Naive thymus-derived CD4-positive, alpha-beta T cell (primary cell): ENCODE measurements at regions not wholly inside any gene's neighbourhood (a gene's known extent, or its start where the extent isn't known, plus 50 kb on each side); places are given as distances from the start of the nearest gene placed in this dataset.

ENCODE experiments used
- ATAC-seq: fragments of 150-1000 bp; cut with Tn5 transposase; 2 replicates; pipeline ENCODE4 v1.10.0; 2021; ENCODE audit warnings: mild to moderate bottlenecking, moderate library complexity
- CTCF ChIA-PET: fragments of 350-600 bp; sonication (Branson Sonifier 250); formaldehyde crosslinking; loops from one replicate; lab custom pipeline; 2021; ENCODE audit warnings: antibody characterized with exemption; lab: Charles Lee
- POLR2A ChIA-PET: fragments of 350-600 bp; sonication (Branson Sonifier 250); formaldehyde crosslinking; loops from one replicate; lab custom pipeline; 2021; ENCODE audit warnings: antibody characterized with exemption, inconsistent platforms; lab: Charles Lee
- DNase-seq, 9 donors: peaks; one replicate each; pipeline versions ENCODE4 v3.0.0 to v3.0.0-alpha.2; 2020 to 2022; ENCODE audit warnings: mixed read lengths in 1 of 9
- H3K27ac ChIP-seq: one replicate; pipeline ENCODE4 v1.7.0; 2013; ENCODE audit warnings: mild to moderate bottlenecking, low read depth, low read length, moderate library complexity
- H3K27me3 ChIP-seq, 2 donors: one replicate each; pipeline ENCODE4 v1.7.0; 2013; ENCODE audit warnings: low read length in 2 of 2, mild to moderate bottlenecking in 2 of 2, moderate library complexity in 2 of 2; ENCODE audit not compliant: control insufficient read depth in 2 of 2, insufficient read depth in 2 of 2
- H3K36me3 ChIP-seq, 3 experiments: 1 replicate in 2 of 3; 2 replicates in 1 of 3; pipeline ENCODE4 v1.7.0; 2013; ENCODE audit warnings: low read length in 3 of 3, mild to moderate bottlenecking in 3 of 3, moderate library complexity in 1 of 3; ENCODE audit not compliant: insufficient read depth in 3 of 3, control insufficient read depth in 2 of 3
- H3K4me1 ChIP-seq, 2 donors: one replicate each; pipeline ENCODE4 v1.7.0; 2013; ENCODE audit warnings: low read length in 2 of 2, mild to moderate bottlenecking in 2 of 2, moderate library complexity in 1 of 2; ENCODE audit not compliant: control insufficient read depth in 2 of 2, insufficient read depth in 2 of 2
- H3K4me3 ChIP-seq: 2 replicates; pipeline ENCODE4 v1.7.0; 2013; ENCODE audit warnings: mild to moderate bottlenecking, low read length
- H3K9me3 ChIP-seq, 3 experiments: 1 replicate in 2 of 3; 2 replicates in 1 of 3; pipeline ENCODE4 v1.7.0; 2013; ENCODE audit warnings: low read length in 3 of 3; ENCODE audit not compliant: control insufficient read depth in 2 of 3
- H3K27ac Mint-ChIP-seq, 9 donors: one replicate each; pipeline ENCODE4 v1.8.0; 2020 to 2022; ENCODE audit warnings: mixed read lengths in 9 of 9, mild to moderate bottlenecking in 8 of 9, moderate library complexity in 5 of 9, inconsistent platforms in 2 of 9
- H3K27me3 Mint-ChIP-seq, 5 donors: one replicate each; pipeline ENCODE4 v1.8.0; 2021 to 2022; ENCODE audit warnings: mixed read lengths in 5 of 5, mild to moderate bottlenecking in 1 of 5
- H3K36me3 Mint-ChIP-seq, 5 donors: one replicate each; pipeline ENCODE4 v1.8.0; 2020 to 2022; ENCODE audit warnings: mixed read lengths in 5 of 5, mild to moderate bottlenecking in 3 of 5, inconsistent platforms in 1 of 5
- H3K4me1 Mint-ChIP-seq, 7 donors: one replicate each; pipeline ENCODE4 v1.8.0; 2020 to 2022; ENCODE audit warnings: mixed read lengths in 7 of 7, mild to moderate bottlenecking in 3 of 7, inconsistent platforms in 1 of 7
- H3K4me3 Mint-ChIP-seq, 10 donors: one replicate each; pipeline ENCODE4 v1.8.0; 2020 to 2022; ENCODE audit warnings: mild to moderate bottlenecking in 10 of 10, mixed read lengths in 10 of 10, moderate library complexity in 6 of 10, inconsistent platforms in 2 of 10
- H3K9me3 Mint-ChIP-seq, 11 donors: one replicate each; pipeline ENCODE4 v1.8.0; 2020 to 2022; ENCODE audit warnings: mixed read lengths in 11 of 11, mild to moderate bottlenecking in 4 of 11, inconsistent platforms in 1 of 11, moderate library complexity in 1 of 11
- intact Hi-C, 2 donors: fragments of 100-400 bp; cut with micrococcal nuclease; formaldehyde crosslinking; loops; one replicate each; pipeline ENCODE4 v1.15.1; 2023

- H3K4me3 ChIP-seq = no peak overlapping the region
- ATAC-seq (no peak), DNase-seq (no peak)
- H3K36me3 ChIP-seq = no peaks in the 10 kb centered on the region
- intact Hi-C loops = no loop called here
- no peaks in the 10 kb centered on the region for H3K27me3 ChIP-seq
- H3K9me3 Mint-ChIP-seq = peaks cover 0 to 3% (median 0%) of the 10 kb centered on the region in 11 donors
- POLR2A ChIA-PET = no interaction called here
- no peaks in the 10 kb centered on the region for H3K4me1 ChIP-seq
- no peak overlapping the region for H3K4me3 Mint-ChIP-seq
- H3K27ac ChIP-seq = no peak overlapping the region
- H3K27ac Mint-ChIP-seq = no peak overlapping the region
- H3K27me3 Mint-ChIP-seq = peaks cover 0 to 4% (median 0%) of the 10 kb centered on the region in 5 donors
- H3K9me3 ChIP-seq = no peaks in the 10 kb centered on the region
- H3K4me1 Mint-ChIP-seq = no peaks in the 10 kb centered on the region
- no peaks in the 10 kb centered on the region for H3K36me3 Mint-ChIP-seq
- CTCF ChIA-PET = no interaction called here
Measured at GRCh38 chr14:62315631-62316030, 553.4 kb downstream of the SNAPC1 start.

GRCh38 chr14:62322216-62322615, 560.0 kb downstream of the SNAPC1 start:
- Mint-ChIP-seq H3K27me3 (peaks cover 0 to 11% (median 3%) of the 10 kb centered on the region in 5 donors), H3K9me3 (peaks cover 0 to 11% (median 5%) of the 10 kb centered on the region in 11 donors), H3K27ac (no peak overlapping the region), H3K36me3 (peaks cover 0 to 3% (median 0%) of the 10 kb centered on the region in 5 donors), H3K4me1 (no peaks in the 10 kb centered on the region), H3K4me3 (no peak overlapping the region)
- H3K27ac ChIP-seq = no peak overlapping the region
- intact Hi-C loops = no loop called here
- no peaks in the 10 kb centered on the region for H3K4me1 ChIP-seq
- DNase-seq (no peak), ATAC-seq (no peak)
- ChIA-PET CTCF (no interaction called here), POLR2A (no interaction called here)
- no peaks in the 10 kb centered on the region for H3K9me3 ChIP-seq
- no peaks in the 10 kb centered on the region for H3K27me3 ChIP-seq
- no peaks in the 10 kb centered on the region for H3K36me3 ChIP-seq
- no peak overlapping the region for H3K4me3 ChIP-seq

DNA sequence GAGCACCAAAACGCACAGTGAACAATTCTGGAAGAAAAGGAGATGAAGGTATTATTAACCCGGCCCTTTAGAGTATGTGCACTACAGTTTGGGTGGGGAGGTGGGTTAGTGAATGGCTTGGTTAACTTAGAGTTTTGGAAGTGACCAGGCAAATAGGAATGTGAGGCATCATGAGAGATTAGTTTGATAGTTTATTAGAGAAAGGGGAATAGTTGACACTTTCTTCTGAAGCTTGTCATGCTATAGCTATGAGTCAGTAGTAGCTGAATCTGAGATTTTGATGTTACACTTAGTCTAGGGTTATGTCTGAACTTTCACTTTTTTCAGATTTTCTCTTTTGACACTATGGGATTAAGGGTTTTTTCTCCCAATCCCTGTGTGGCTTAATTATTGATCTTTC, 567.2 kb downstream of the SNAPC1 start:
- no peaks in the 10 kb centered on the region for H3K36me3 Mint-ChIP-seq
- Histone ChIP-seq H3K36me3 (no peaks in the 10 kb centered on the region), H3K4me3 (no peak overlapping the region), H3K9me3 (no peaks in the 10 kb centered on the region), H3K4me1 (no peaks in the 10 kb centered on the region), H3K27me3 (no peaks in the 10 kb centered on the region), H3K27ac (no peak overlapping the region)
- H3K27ac Mint-ChIP-seq = no peak overlapping the region
- H3K27me3 Mint-ChIP-seq = peaks cover 0 to 3% (median 0%) of the 10 kb centered on the region in 5 donors
- ChIA-PET POLR2A (no interaction called here), CTCF (no interaction called here)
- no peak overlapping the region for H3K4me3 Mint-ChIP-seq
- H3K4me1 Mint-ChIP-seq = no peaks in the 10 kb centered on the region
- DNase-seq (no peak), ATAC-seq (no peak)
- peaks cover 0 to 31% (median 10%) of the 10 kb centered on the region in 11 donors for H3K9me3 Mint-ChIP-seq
- intact Hi-C loops = no loop called here

GRCh38 chr14:62347562-62348011, 585.4 kb downstream of the SNAPC1 start:
- ATAC-seq = no peak
- H3K27ac ChIP-seq = no peak overlapping the region
- Mint-ChIP-seq H3K36me3 (no peaks in the 10 kb centered on the region), H3K9me3 (peaks cover 0 to 18% (median 7%) of the 10 kb centered on the region in 11 donors), H3K27me3 (no peaks in the 10 kb centered on the region), H3K4me1 (no peaks in the 10 kb centered on the region), H3K27ac (no peak overlapping the region), H3K4me3 (no peak overlapping the region)
- no peak for DNase-seq
- ChIA-PET POLR2A (no interaction called here), CTCF (no interaction called here)
- H3K4me3 ChIP-seq = no peak overlapping the region
- no peaks in the 10 kb centered on the region for H3K9me3 ChIP-seq
- no peaks in the 10 kb centered on the region for H3K36me3 ChIP-seq
- H3K4me1 ChIP-seq = no peaks in the 10 kb centered on the region
- H3K27me3 ChIP-seq = no peaks in the 10 kb centered on the region
- intact Hi-C loops = no loop called here

- Histone ChIP-seq H3K4me3 (no peak overlapping the region), H3K27me3 (no peaks in the 10 kb centered on the region), H3K4me1 (no peaks in the 10 kb centered on the region), H3K27ac (no peak overlapping the region), H3K36me3 (no peaks in the 10 kb centered on the region), H3K9me3 (peaks cover 0 to 12% (median 0%) of the 10 kb centered on the region in 3 experiments)
- POLR2A ChIA-PET = no interaction called here
- H3K4me3 Mint-ChIP-seq = no peak overlapping the region
- ATAC-seq (no peak), DNase-seq (no peak)
- H3K27me3 Mint-ChIP-seq = no peaks in the 10 kb centered on the region
- no peaks in the 10 kb centered on the region for H3K4me1 Mint-ChIP-seq
- H3K27ac Mint-ChIP-seq = no peak overlapping the region
- CTCF ChIA-PET = no interaction called here
- peaks cover 0 to 4% (median 0%) of the 10 kb centered on the region in 5 donors for H3K36me3 Mint-ChIP-seq
- peaks cover 3 to 57% (median 22%) of the 10 kb centered on the region in 11 donors for H3K9me3 Mint-ChIP-seq
- intact Hi-C loops = no loop called here
Measured at GRCh38 chr14:62357362-62357761, 595.1 kb downstream of the SNAPC1 start.

DNA sequence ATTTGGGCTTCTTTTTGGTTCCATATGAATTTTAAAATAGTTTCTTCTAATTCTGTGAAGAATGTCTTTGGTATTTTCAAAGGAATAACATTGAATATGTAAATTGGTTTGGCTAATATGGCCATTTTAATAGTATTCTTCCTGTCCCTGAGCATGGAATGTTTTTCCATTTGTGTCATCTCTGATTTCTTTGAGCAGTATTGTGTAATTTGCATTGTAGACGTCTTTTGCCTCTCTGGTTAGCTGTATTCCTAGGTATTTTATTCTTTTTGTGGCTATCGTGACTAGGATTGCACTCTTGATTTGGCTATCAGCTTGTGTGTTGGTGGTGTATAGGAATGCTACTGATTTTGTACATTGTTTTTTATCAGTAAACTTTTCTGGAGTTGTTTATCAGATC, 601.9 kb downstream of the SNAPC1 start:
- no peaks in the 10 kb centered on the region for H3K9me3 ChIP-seq
- Mint-ChIP-seq H3K4me1 (no peaks in the 10 kb centered on the region), H3K27ac (no peak overlapping the region), H3K4me3 (no peak overlapping the region), H3K36me3 (peaks cover 0 to 4% (median 0%) of the 10 kb centered on the region in 5 donors), H3K9me3 (peaks cover 0 to 6% (median 4%) of the 10 kb centered on the region in 11 donors), H3K27me3 (peaks cover 0 to 17% (median 3%) of the 10 kb centered on the region in 5 donors)
- CTCF ChIA-PET = no interaction called here
- no peaks in the 10 kb centered on the region for H3K27me3 ChIP-seq
- intact Hi-C loops = no loop called here
- H3K27ac ChIP-seq = no peak overlapping the region
- ATAC-seq (no peak), DNase-seq (no peak)
- no peak overlapping the region for H3K4me3 ChIP-seq
- H3K36me3 ChIP-seq = no peaks in the 10 kb centered on the region
- no peaks in the 10 kb centered on the region for H3K4me1 ChIP-seq
- POLR2A ChIA-PET = no interaction called here

GRCh38 chr14:62364800-62365280, 602.6 kb downstream of the SNAPC1 start:
- Mint-ChIP-seq H3K36me3 (peaks cover 0 to 4% (median 0%) of the 10 kb centered on the region in 5 donors), H3K4me3 (no peak overlapping the region), H3K27me3 (peaks cover 0 to 17% (median 5%) of the 10 kb centered on the region in 5 donors), H3K9me3 (peaks cover 0 to 6% (median 4%) of the 10 kb centered on the region in 11 donors), H3K27ac (no peak overlapping the region), H3K4me1 (no peaks in the 10 kb centered on the region)
- no peak for ATAC-seq
- Histone ChIP-seq H3K36me3 (no peaks in the 10 kb centered on the region), H3K9me3 (no peaks in the 10 kb centered on the region), H3K4me1 (no peaks in the 10 kb centered on the region), H3K27me3 (no peaks in the 10 kb centered on the region), H3K27ac (no peak overlapping the region), H3K4me3 (no peak overlapping the region)
- ChIA-PET CTCF (no interaction called here), POLR2A (no interaction called here)
- DNase-seq = no peak
- intact Hi-C loops = no loop called here
